HEK293T (cell line): ENCODE measurements at regions not wholly inside any gene's neighbourhood (a gene's known extent, or its start where the extent isn't known, plus 50 kb on each side); places are given as distances from the start of the nearest gene placed in this dataset.

Experiments used
- ELF4 ChIP-seq: fragments of 450-650 bp; IDR thresholded peaks from 2 replicates; pipeline ENCODE4 v1.6.1; 2017; ENCODE audit warnings: antibody characterized with exemption
- FOXM1 ChIP-seq: fragments of 450-650 bp; IDR thresholded peaks from 2 replicates; pipeline ENCODE4 v1.6.1; 2017; ENCODE audit warnings: mild to moderate bottlenecking, borderline replicate concordance
- HDGF ChIP-seq: fragments of 450-650 bp; IDR thresholded peaks from 2 replicates; pipeline ENCODE4 v1.6.1; 2017; ENCODE audit warnings: antibody characterized with exemption, borderline replicate concordance
- LEF1 ChIP-seq: fragments of 450-650 bp; IDR thresholded peaks from 2 replicates; pipeline ENCODE4 v1.6.1; 2017; ENCODE audit warnings: mild to moderate bottlenecking, borderline replicate concordance
- SP1 ChIP-seq: fragments of 450-650 bp; IDR thresholded peaks from 2 replicates; pipeline ENCODE4 v1.6.1; 2017
- SUZ12 ChIP-seq: fragments of 450-650 bp; IDR thresholded peaks from 2 replicates; pipeline ENCODE4 v1.6.1; 2016; ENCODE audit warnings: mild to moderate bottlenecking
- TF ChIP-seq, protein P1 (sequence below): fragments of 450-650 bp; IDR thresholded peaks from 2 replicates; pipeline ENCODE4 v1.6.1; 2016

DNA sequence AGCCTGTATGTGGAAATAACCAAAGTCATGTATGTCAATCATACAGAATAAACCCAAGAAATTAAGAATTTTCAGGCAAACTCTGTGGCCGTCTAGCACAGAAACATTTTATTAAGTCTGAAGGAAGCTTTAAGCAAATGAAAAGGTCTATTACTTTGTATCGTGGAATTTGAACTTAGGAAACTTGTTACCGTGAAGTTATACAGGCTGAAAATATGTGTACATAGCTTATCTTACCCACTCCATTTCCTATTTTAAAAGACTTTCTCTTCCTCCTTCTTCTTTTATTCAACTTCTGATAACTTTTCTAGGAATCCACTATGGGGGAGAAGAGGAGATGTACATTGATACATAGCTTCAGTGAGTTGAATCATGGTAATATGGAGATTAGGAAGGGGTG is 108.3 kb downstream of the AGTR2 start:
- TF ChIP-seq FOXM1 (no peak), ELF4 (no peak), LEF1 (no peak), SUZ12 (no peak), SP1 (no peak), HDGF (no peak)
- TF ChIP-seq, protein P1, sequence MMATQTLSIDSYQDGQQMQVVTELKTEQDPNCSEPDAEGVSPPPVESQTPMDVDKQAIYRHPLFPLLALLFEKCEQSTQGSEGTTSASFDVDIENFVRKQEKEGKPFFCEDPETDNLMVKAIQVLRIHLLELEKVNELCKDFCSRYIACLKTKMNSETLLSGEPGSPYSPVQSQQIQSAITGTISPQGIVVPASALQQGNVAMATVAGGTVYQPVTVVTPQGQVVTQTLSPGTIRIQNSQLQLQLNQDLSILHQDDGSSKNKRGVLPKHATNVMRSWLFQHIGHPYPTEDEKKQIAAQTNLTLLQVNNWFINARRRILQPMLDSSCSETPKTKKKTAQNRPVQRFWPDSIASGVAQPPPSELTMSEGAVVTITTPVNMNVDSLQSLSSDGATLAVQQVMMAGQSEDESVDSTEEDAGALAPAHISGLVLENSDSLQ = no peak
